GM20431 (cell line): ENCODE measurements at regions not wholly inside any gene's neighbourhood (a gene's known extent, or its start where the extent isn't known, plus 50 kb on each side); places are given as distances from the start of the nearest gene placed in this dataset.

Experiments used
- in situ Hi-C: fragments of 300-500 bp; cut with MseI, MboI; formaldehyde crosslinking; loops from one replicate; pipeline ENCODE4 v1.15.0; 2020; ENCODE audit warnings: low sequenced_read_pairs; ENCODE audit not compliant: unreplicated experiment

- in situ Hi-C loops: no loop called here
Measured at GRCh38 chr11:15819679-15820286, 536.6 kb downstream of the SOX6 start.

- in situ Hi-C loops: no loop called here
Measured at GRCh38 chr11:15821451-15821850, 534.9 kb downstream of the SOX6 start.

- in situ Hi-C loops: no loop called here
Measured at GRCh38 chr11:15824060-15824459, 532.3 kb downstream of the SOX6 start.

- in situ Hi-C loops: loop anchor here (25.0 kb wide), 1 partner anchor 786 kb away; no protein-coding TSS in a partner anchor
Measured at GRCh38 chr11:15825976-15826650, 530.2 kb downstream of the SOX6 start.

GRCh38 chr11:15826826-15827225 is 529.5 kb downstream of the SOX6 start:
- in situ Hi-C loops: loop anchor here (25.0 kb wide), 1 partner anchor 785 kb away; no protein-coding TSS in a partner anchor

GRCh38 chr11:15828215-15828853 is 528.0 kb downstream of the SOX6 start:
- in situ Hi-C loops: loop anchor here (25.0 kb wide), 1 partner anchor 784 kb away; no protein-coding TSS in a partner anchor

GRCh38 chr11:15829312-15829711 is 527.0 kb downstream of the SOX6 start:
- in situ Hi-C loops: loop anchor here (25.0 kb wide), 1 partner anchor 783 kb away; no protein-coding TSS in a partner anchor

- in situ Hi-C loops: loop anchor here (25.0 kb wide), 1 partner anchor 781 kb away; no protein-coding TSS in a partner anchor
Measured at GRCh38 chr11:15830741-15831428, 525.5 kb downstream of the SOX6 start.

- in situ Hi-C loops: loop anchor here (25.0 kb wide), 1 partner anchor 776 kb away; no protein-coding TSS in a partner anchor
Measured at GRCh38 chr11:15835788-15836411, 520.4 kb downstream of the SOX6 start.

GRCh38 chr11:15836795-15837194 is 519.6 kb downstream of the SOX6 start:
- in situ Hi-C loops: loop anchor here (25.0 kb wide), 1 partner anchor 776 kb away; no protein-coding TSS in a partner anchor

- in situ Hi-C loops: loop anchor here (25.0 kb wide), 1 partner anchor 774 kb away; no protein-coding TSS in a partner anchor
Measured at GRCh38 chr11:15837901-15838489, 518.4 kb downstream of the SOX6 start.

GRCh38 chr11:15839061-15839460 is 517.3 kb downstream of the SOX6 start:
- in situ Hi-C loops: loop anchor here (25.0 kb wide), 1 partner anchor 773 kb away; no protein-coding TSS in a partner anchor

GRCh38 chr11:15840966-15841365 is 515.4 kb downstream of the SOX6 start:
- in situ Hi-C loops: loop anchor here (25.0 kb wide), 1 partner anchor 771 kb away; no protein-coding TSS in a partner anchor

- in situ Hi-C loops: loop anchor here (25.0 kb wide), 1 partner anchor 770 kb away; no protein-coding TSS in a partner anchor
Measured at GRCh38 chr11:15841931-15842740, 514.2 kb downstream of the SOX6 start.

- in situ Hi-C loops: loop anchor here (25.0 kb wide), 1 partner anchor 769 kb away; no protein-coding TSS in a partner anchor
Measured at GRCh38 chr11:15843309-15843872, 513.0 kb downstream of the SOX6 start.

- in situ Hi-C loops: loop anchor here (25.0 kb wide), 1 partner anchor 767 kb away; no protein-coding TSS in a partner anchor
Measured at GRCh38 chr11:15845261-15845660, 511.1 kb downstream of the SOX6 start.

- in situ Hi-C loops: loop anchor here (25.0 kb wide), 1 partner anchor 764 kb away; no protein-coding TSS in a partner anchor
Measured at GRCh38 chr11:15848631-15849168, 507.6 kb downstream of the SOX6 start.
